ENCODE measurements at regions not wholly inside any gene's neighbourhood (a gene's known extent, or its start where the extent isn't known, plus 50 kb on each side); places are given as distances from the start of the nearest gene placed in this dataset.
"Not testable (repeated sequence)": the region's sequence is repeated elsewhere in the genome, so short reads cannot be mapped to it uniquely, and the experiment has no call there.

DNA sequence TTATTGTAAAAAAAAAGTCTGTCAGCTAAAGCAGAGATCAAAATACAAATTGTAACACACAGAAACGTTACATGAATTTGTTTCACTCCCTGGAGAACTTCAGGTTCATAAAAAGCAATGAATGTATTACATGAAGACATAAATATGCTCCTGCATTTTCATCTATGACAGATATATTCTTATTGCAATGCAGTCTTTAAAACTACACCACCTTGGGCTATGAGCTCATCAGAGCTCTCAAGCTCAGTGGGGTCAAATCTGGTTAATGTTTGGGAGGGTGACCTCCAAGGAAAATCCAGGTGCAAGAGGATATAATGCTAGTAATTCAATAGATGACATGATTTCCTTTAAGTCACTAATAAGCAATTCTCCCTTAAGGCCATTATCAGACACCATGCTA lies 606.8 kb downstream of the EPHA3 start:
- H3K36me3 ChIP-seq (ENCODE audit: control insufficient read depth, insufficient read depth, low read length): no peaks in the 10 kb centered on the region
- peaks cover 1% of the 10 kb centered on the region for H3K9me3 ChIP-seq (ENCODE audit: control insufficient read depth, insufficient read depth, low read length)
- H3K27me3 ChIP-seq (ENCODE audit: control insufficient read depth, insufficient read depth, low read length): no peaks in the 10 kb centered on the region
- peak in 1 of 6 donors; percentile 6 for DNase-seq (ENCODE audit: low read depth in 4 of 6, low spot score in 6 of 6)
- no peak overlapping the region for H3K27ac ChIP-seq (ENCODE audit: low read depth, low read length)
- H3K4me1 ChIP-seq (ENCODE audit: control insufficient read depth, insufficient read depth, low read length): no peaks in the 10 kb centered on the region
- no CpG with 5 or more reads among the region's 1 CpG for WGBS (ENCODE audit: insufficient coverage)
- H3K4me3 ChIP-seq (ENCODE audit: low read depth, low read length): no peak overlapping the region

DNA sequence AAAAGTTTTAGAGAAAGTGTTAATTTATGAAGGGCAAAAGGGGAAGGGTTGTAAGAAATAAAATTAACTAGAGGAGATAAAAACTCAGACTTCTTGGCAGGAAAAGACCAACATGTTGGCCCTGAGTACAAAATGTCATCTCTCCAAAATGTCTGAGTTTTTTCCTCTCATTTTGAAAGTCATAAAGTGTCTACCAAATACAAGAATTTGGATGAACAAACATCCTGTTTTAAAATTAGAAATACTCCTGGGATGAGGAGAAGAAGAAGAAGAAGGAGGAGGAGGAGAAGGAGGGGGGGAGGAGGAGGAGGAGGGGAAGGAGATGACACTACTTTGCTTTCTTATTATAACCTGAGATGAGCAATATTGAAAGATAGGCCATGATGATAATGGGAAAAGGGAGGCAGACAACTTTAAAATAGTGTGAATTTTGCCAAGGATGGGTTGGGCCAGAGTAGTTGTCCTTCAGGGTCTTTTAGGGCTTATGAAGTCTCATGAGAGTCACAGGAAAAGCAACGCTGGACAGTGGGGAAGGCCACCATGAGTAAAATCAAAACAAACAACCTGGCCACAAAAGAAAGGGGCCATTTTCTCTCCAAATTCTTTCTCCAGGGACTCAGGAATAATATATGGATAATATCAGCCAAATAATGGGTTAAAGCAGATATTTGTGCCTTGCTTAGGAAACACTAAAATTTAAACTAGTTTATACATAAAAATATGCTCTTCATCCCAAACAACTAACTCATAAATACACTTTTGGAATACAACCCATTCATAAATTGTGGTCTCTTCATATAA lies 632.9 kb downstream of the EPHA3 start:
- H3K4me3 ChIP-seq (ENCODE audit: low read depth, low read length): no peak overlapping the region
- H3K27ac ChIP-seq (ENCODE audit: low read depth, low read length): no peak overlapping the region
- no peaks in the 10 kb centered on the region for H3K9me3 ChIP-seq (ENCODE audit: control insufficient read depth, insufficient read depth, low read length)
- DNase-seq (ENCODE audit: low read depth in 4 of 6, low spot score in 6 of 6): no peak
- no peaks in the 10 kb centered on the region for H3K36me3 ChIP-seq (ENCODE audit: control insufficient read depth, insufficient read depth, low read length)
- H3K27me3 ChIP-seq (ENCODE audit: control insufficient read depth, insufficient read depth, low read length): no peaks in the 10 kb centered on the region
- WGBS (ENCODE audit: insufficient coverage): no CpG with 5 or more reads among the region's 1 CpG
- H3K4me1 ChIP-seq (ENCODE audit: control insufficient read depth, insufficient read depth, low read length): no peaks in the 10 kb centered on the region

DNA sequence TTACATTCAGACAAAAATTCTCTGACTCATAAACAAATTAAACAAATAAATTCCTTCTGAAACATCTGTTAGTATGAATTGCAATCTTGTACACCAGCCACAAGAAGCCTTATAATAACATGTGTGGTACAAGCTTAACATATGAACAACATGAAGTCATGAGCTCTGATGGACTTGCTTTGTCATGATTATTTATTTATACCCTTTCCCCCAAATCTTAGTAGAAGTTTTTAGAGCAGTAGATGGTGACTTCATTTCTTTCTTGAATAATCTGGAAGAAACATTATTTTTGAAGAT lies 633.4 kb downstream of the EPHA3 start:
- Histone ChIP-seq H3K4me3 (ENCODE audit: low read depth, low read length) (no peak overlapping the region), H3K27me3 (ENCODE audit: control insufficient read depth, insufficient read depth, low read length) (no peaks in the 10 kb centered on the region), H3K36me3 (ENCODE audit: control insufficient read depth, insufficient read depth, low read length) (no peaks in the 10 kb centered on the region), H3K27ac (ENCODE audit: low read depth, low read length) (no peak overlapping the region), H3K4me1 (ENCODE audit: control insufficient read depth, insufficient read depth, low read length) (no peaks in the 10 kb centered on the region), H3K9me3 (ENCODE audit: control insufficient read depth, insufficient read depth, low read length) (no peaks in the 10 kb centered on the region)
- no peak for DNase-seq (ENCODE audit: low read depth in 4 of 6, low spot score in 6 of 6)

DNA sequence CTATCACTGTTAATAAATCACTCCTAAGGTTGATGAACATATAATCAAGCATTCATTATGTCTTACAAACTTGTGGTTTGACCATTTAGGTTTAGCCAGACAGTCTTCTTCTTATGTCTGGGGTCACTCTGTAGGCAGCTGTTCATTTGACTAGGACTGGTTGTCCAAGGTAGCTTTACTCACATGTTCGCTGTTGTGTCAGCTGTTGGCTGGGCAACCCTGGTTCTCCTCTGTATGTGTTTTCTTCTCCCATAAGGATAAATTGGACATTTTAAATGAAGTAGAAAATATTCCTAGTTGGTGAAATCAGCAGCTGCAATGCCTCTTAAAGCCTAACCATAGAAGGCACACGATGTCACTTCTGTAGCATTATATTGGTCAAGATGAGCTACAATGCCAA lies 635.1 kb downstream of the EPHA3 start:
- no peaks in the 10 kb centered on the region for H3K4me1 ChIP-seq (ENCODE audit: control insufficient read depth, insufficient read depth, low read length)
- WGBS (ENCODE audit: insufficient coverage): no CpG with 5 or more reads among the region's 2 CpGs
- no peaks in the 10 kb centered on the region for H3K36me3 ChIP-seq (ENCODE audit: control insufficient read depth, insufficient read depth, low read length)
- H3K27me3 ChIP-seq (ENCODE audit: control insufficient read depth, insufficient read depth, low read length): no peaks in the 10 kb centered on the region
- H3K9me3 ChIP-seq (ENCODE audit: control insufficient read depth, insufficient read depth, low read length): no peaks in the 10 kb centered on the region
- no peak overlapping the region for H3K27ac ChIP-seq (ENCODE audit: low read depth, low read length)
- no peak for DNase-seq (ENCODE audit: low read depth in 4 of 6, low spot score in 6 of 6)
- no peak overlapping the region for H3K4me3 ChIP-seq (ENCODE audit: low read depth, low read length)

DNA sequence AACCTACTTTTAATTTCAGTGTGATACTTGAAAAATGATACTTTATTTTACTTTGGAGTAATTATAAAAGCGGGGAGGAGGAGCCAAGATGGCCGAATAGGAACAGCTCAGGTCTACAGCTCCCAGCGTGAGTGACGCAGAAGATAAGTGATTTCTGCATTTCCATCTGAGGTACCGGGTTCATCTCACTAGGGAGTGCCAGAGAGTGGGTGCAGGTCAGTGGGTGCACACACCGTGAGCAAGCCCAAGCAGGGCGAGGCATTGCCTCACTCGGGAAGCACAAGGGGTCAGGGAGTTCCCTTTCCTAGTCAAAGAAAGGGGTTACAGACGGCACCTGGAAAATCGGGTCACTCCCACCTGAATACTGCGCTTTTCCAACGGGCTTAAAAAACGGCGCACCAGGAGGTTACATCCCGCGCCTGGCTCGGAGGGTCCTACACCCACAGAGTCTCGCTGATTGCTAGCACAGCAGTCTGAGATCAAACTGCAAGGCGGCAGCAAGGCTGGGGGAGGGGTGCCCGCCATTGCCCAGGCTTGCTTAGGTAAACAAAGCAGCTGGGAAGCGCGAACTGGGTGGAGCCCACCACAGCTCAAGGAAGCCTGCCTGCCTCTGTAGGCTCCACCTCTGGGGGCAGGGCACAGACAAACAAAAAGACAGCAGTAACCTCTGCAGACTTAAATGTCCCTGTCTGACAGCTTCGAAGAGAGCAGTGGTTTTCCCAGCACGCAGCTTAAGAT lies 640.3 kb downstream of the EPHA3 start:
- WGBS (ENCODE audit: insufficient coverage): 95% methylated on average over 21 of the region's 24 CpGs

DNA sequence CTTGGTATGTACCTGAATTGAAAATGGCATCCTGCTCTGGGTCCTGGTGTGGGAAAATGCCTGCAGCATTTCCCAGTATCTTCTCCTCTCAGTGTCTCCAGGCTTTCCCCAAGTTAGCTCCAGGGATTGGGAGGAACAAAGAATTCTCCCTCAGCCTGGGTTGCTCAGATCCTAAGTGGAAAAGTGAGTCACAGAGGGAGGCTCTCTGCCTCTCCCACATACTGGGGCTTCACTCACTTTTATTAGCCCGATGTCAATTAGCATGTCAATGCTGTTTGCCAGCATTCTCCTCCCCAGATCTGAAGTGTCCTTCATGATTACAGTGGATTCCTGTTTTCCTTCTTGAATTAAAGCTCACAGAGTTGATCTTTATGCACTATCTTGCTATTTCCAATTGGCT lies 655.0 kb downstream of the EPHA3 start:
- no peaks in the 10 kb centered on the region for H3K9me3 ChIP-seq (ENCODE audit: control insufficient read depth, insufficient read depth, low read length)
- DNase-seq (ENCODE audit: low read depth in 4 of 6, low spot score in 6 of 6): no peak
- 62% methylated on average over 1 of the region's 1 CpG for WGBS (ENCODE audit: insufficient coverage)
- no peaks in the 10 kb centered on the region for H3K4me1 ChIP-seq (ENCODE audit: control insufficient read depth, insufficient read depth, low read length)
- no peaks in the 10 kb centered on the region for H3K27me3 ChIP-seq (ENCODE audit: control insufficient read depth, insufficient read depth, low read length)
- no peaks in the 10 kb centered on the region for H3K36me3 ChIP-seq (ENCODE audit: control insufficient read depth, insufficient read depth, low read length)
- H3K4me3 ChIP-seq (ENCODE audit: low read depth, low read length): no peak overlapping the region
- no peak overlapping the region for H3K27ac ChIP-seq (ENCODE audit: low read depth, low read length)

More for the DNA sequence above, 640.3 kb downstream of the EPHA3 start:
- not testable (repeated sequence) for H3K4me3 ChIP-seq (ENCODE audit: low read depth, low read length); H3K27me3 ChIP-seq (ENCODE audit: control insufficient read depth, insufficient read depth, low read length); DNase-seq (ENCODE audit: low read depth in 4 of 6, low spot score in 6 of 6); H3K4me1 ChIP-seq (ENCODE audit: control insufficient read depth, insufficient read depth, low read length); H3K36me3 ChIP-seq (ENCODE audit: control insufficient read depth, insufficient read depth, low read length); H3K27ac ChIP-seq (ENCODE audit: low read depth, low read length); H3K9me3 ChIP-seq (ENCODE audit: control insufficient read depth, insufficient read depth, low read length)

DNA sequence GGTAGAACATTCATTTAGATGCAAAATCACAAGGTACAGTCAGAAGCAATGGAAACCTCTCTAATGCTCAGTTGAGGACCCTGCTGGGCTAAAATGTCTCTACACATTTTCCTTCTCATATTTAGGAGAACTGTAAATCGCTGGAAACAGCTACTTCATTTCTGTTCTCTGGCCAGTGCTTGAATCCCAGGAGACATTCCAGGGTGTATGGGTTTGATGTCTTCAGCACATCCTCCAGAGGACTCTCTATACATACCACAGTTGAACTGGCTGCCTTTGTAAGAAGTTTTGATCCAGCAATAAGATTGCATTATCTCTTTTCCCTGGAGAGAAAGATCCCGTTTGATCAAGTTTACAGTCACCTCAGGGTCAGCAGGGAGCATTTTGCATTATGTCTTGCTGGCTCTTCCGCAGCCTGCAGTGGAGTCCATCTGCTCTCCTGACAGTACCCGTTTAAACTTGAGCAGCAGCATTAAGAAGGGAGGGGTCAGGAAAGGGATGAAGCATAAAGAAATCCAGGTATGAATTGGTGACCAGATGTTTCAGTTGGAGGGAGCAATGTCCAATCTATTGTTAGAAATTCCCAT lies 676.0 kb downstream of the EPHA3 start:
- Histone ChIP-seq H3K27me3 (ENCODE audit: control insufficient read depth, insufficient read depth, low read length) (no peaks in the 10 kb centered on the region), H3K4me1 (ENCODE audit: control insufficient read depth, insufficient read depth, low read length) (no peaks in the 10 kb centered on the region), H3K9me3 (ENCODE audit: control insufficient read depth, insufficient read depth, low read length) (no peaks in the 10 kb centered on the region), H3K27ac (ENCODE audit: low read depth, low read length) (no peak overlapping the region), H3K4me3 (ENCODE audit: low read depth, low read length) (no peak overlapping the region), H3K36me3 (ENCODE audit: control insufficient read depth, insufficient read depth, low read length) (no peaks in the 10 kb centered on the region)
- DNase-seq (ENCODE audit: low read depth in 4 of 6, low spot score in 6 of 6): no peak
- WGBS (ENCODE audit: insufficient coverage): 58% methylated on average over 3 of the region's 4 CpGs

DNA sequence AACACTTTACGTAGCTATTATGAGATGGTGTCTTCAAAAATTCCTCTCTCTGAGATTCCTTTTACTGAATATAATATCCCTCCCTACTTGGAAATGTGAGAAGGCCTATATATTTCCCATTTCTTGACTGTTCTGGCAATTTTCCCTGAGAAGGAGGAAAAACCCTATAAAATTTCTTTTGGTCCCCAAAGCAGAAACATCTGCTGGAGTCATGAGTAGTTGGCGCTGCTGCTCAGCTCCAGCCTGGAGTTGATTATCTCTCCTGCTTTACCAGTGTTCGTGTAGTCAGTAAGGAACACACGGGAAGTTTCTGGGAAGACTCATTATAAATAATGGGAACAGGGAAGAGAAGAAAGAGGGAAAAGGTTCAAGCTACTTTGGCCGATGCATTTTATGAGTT lies 680.1 kb downstream of the EPHA3 start:
- no peak overlapping the region for H3K4me3 ChIP-seq (ENCODE audit: low read depth, low read length)
- 67% methylated on average over 1 of the region's 5 CpGs for WGBS (ENCODE audit: insufficient coverage)
- no peaks in the 10 kb centered on the region for H3K27me3 ChIP-seq (ENCODE audit: control insufficient read depth, insufficient read depth, low read length)
- no peak overlapping the region for H3K27ac ChIP-seq (ENCODE audit: low read depth, low read length)
- no peaks in the 10 kb centered on the region for H3K36me3 ChIP-seq (ENCODE audit: control insufficient read depth, insufficient read depth, low read length)
- H3K4me1 ChIP-seq (ENCODE audit: control insufficient read depth, insufficient read depth, low read length): no peaks in the 10 kb centered on the region
- H3K9me3 ChIP-seq (ENCODE audit: control insufficient read depth, insufficient read depth, low read length): no peaks in the 10 kb centered on the region
- DNase-seq (ENCODE audit: low read depth in 4 of 6, low spot score in 6 of 6): peak in 1 of 6 donors; percentile 20

DNA sequence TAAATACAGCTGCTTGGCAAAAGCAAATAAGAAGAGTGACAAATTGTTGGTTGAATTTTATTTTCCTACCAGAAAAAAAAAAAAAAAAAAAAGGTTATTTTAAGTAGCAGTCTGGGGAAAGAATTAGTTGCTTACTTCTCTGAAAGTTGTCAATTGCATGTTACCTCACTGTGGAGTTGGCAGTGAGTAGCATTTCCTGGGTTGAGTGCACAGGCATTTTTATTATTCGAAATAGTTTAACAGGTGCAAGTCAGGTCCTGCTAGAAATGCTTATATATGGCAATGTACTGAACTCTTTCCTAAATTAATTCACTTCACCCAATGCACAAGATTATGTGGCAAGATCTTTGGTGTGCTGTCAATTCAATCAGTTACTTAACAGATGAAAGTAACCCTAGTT lies 680.6 kb downstream of the EPHA3 start:
- H3K27ac ChIP-seq (ENCODE audit: low read depth, low read length): no peak overlapping the region

DNA sequence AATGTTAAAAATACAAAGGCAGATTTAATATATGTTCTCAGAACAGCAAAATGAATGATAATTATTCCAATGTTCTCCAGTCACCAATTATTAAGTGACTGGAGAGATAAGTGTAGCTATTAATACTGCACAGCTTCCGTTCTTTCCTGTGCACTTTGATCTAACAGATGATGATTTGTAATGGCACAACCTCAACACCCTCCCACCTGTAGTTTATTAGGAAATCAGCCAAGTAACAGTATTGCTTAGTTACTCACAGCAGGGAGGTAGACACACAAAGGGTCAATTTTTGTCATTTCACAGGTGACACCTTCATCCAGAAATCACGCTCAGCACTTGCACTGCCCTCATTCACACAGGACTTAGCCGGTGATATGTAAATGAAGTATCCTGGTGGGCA lies 688.1 kb downstream of the EPHA3 start:
- Histone ChIP-seq H3K27me3 (ENCODE audit: control insufficient read depth, insufficient read depth, low read length) (no peaks in the 10 kb centered on the region), H3K27ac (ENCODE audit: low read depth, low read length) (no peak overlapping the region), H3K4me3 (ENCODE audit: low read depth, low read length) (no peak overlapping the region), H3K4me1 (ENCODE audit: control insufficient read depth, insufficient read depth, low read length) (no peaks in the 10 kb centered on the region), H3K9me3 (ENCODE audit: control insufficient read depth, insufficient read depth, low read length) (no peaks in the 10 kb centered on the region), H3K36me3 (ENCODE audit: control insufficient read depth, insufficient read depth, low read length) (no peaks in the 10 kb centered on the region)
- WGBS (ENCODE audit: insufficient coverage): no CpG with 5 or more reads among the region's 3 CpGs
- peak in 1 of 6 donors; percentile 9 for DNase-seq (ENCODE audit: low read depth in 4 of 6, low spot score in 6 of 6)

More for the DNA sequence above, 680.6 kb downstream of the EPHA3 start:
- Histone ChIP-seq H3K27me3 (ENCODE audit: control insufficient read depth, insufficient read depth, low read length) (no peaks in the 10 kb centered on the region), H3K36me3 (ENCODE audit: control insufficient read depth, insufficient read depth, low read length) (no peaks in the 10 kb centered on the region), H3K4me3 (ENCODE audit: low read depth, low read length) (no peak overlapping the region), H3K9me3 (ENCODE audit: control insufficient read depth, insufficient read depth, low read length) (no peaks in the 10 kb centered on the region), H3K4me1 (ENCODE audit: control insufficient read depth, insufficient read depth, low read length) (no peaks in the 10 kb centered on the region)
- DNase-seq (ENCODE audit: low read depth in 4 of 6, low spot score in 6 of 6): no peak
- WGBS (ENCODE audit: insufficient coverage): no CpG with 5 or more reads among the region's 1 CpG
